Activated B cell treated with CpG ODN at 0.5 μM for 24 hours (primary cell): ENCODE measurements at regions not wholly inside any gene's neighbourhood (a gene's known extent, or its start where the extent isn't known, plus 50 kb on each side); places are given as distances from the start of the nearest gene placed in this dataset.

Experiments used
- ATAC-seq: fragments of 200-7000 bp; cut with Tn5 transposase; one replicate; pipeline ENCODE4 v1.10.0; 2021; ENCODE audit warnings: low read depth, mild to moderate bottlenecking, moderate library complexity
- CTCF ChIA-PET: fragments of 350-600 bp; sonication (Branson Sonifier 250); formaldehyde crosslinking; loops from one replicate; lab custom pipeline; 2021; ENCODE audit warnings: antibody characterized with exemption; lab: Charles Lee
- POLR2A ChIA-PET: fragments of 350-600 bp; sonication (Branson Sonifier 250); formaldehyde crosslinking; loops from one replicate; lab custom pipeline; 2021; ENCODE audit warnings: antibody characterized with exemption; lab: Charles Lee
- DNase-seq: peaks from one replicate; pipeline ENCODE4 v3.0.0; 2022
- H3K27ac Mint-ChIP-seq: one replicate; pipeline ENCODE4 v1.8.0; 2020; ENCODE audit warnings: mixed read lengths
- H3K27me3 Mint-ChIP-seq: one replicate; pipeline ENCODE4 v1.8.0; 2021; ENCODE audit warnings: mixed read lengths
- H3K36me3 Mint-ChIP-seq: one replicate; pipeline ENCODE4 v1.8.0; 2021; ENCODE audit warnings: low read depth, mixed read lengths
- H3K4me1 Mint-ChIP-seq: one replicate; pipeline ENCODE4 v1.8.0; 2021; ENCODE audit warnings: mixed read lengths
- H3K4me3 Mint-ChIP-seq: one replicate; pipeline ENCODE4 v1.8.0; 2020; ENCODE audit warnings: mild to moderate bottlenecking, mixed read lengths
- H3K9me3 Mint-ChIP-seq: one replicate; pipeline ENCODE4 v1.8.0; 2020; ENCODE audit warnings: mixed read lengths
- intact Hi-C: fragments of 100-400 bp; cut with micrococcal nuclease; formaldehyde crosslinking; loops from one replicate; pipeline ENCODE4 v1.15.1; 2024
- TF ChIP-seq, protein P1 (sequence below): fragments of 200-600 bp; IDR thresholded peaks from one replicate; pipeline ENCODE4 v1.8.0; 2022; ENCODE audit warnings: antibody characterized with exemption, mild to moderate bottlenecking

GRCh38 chr21:23886828-23887724 is 1720.2 kb downstream of the MRPL39 start:
- Mint-ChIP-seq H3K4me3 (peak overlapping the region; percentile 86), H3K27me3 (no peaks in the 10 kb centered on the region), H3K36me3 (no peaks in the 10 kb centered on the region), H3K9me3 (no peaks in the 10 kb centered on the region), H3K27ac (peak overlapping the region; percentile 92), H3K4me1 (peaks cover 15% of the 10 kb centered on the region)
- intact Hi-C loops, result loop anchor here (1.0 kb wide), 2 partner anchors 34 to 81 kb away; no protein-coding TSS in a partner anchor
- DNase-seq, result no peak
- peak; percentile 29 for ATAC-seq
- CTCF ChIA-PET, result no interaction called here
- TF ChIP-seq, protein P1, sequence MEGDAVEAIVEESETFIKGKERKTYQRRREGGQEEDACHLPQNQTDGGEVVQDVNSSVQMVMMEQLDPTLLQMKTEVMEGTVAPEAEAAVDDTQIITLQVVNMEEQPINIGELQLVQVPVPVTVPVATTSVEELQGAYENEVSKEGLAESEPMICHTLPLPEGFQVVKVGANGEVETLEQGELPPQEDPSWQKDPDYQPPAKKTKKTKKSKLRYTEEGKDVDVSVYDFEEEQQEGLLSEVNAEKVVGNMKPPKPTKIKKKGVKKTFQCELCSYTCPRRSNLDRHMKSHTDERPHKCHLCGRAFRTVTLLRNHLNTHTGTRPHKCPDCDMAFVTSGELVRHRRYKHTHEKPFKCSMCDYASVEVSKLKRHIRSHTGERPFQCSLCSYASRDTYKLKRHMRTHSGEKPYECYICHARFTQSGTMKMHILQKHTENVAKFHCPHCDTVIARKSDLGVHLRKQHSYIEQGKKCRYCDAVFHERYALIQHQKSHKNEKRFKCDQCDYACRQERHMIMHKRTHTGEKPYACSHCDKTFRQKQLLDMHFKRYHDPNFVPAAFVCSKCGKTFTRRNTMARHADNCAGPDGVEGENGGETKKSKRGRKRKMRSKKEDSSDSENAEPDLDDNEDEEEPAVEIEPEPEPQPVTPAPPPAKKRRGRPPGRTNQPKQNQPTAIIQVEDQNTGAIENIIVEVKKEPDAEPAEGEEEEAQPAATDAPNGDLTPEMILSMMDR, result no peak
- POLR2A ChIA-PET, result no interaction called here

DNA sequence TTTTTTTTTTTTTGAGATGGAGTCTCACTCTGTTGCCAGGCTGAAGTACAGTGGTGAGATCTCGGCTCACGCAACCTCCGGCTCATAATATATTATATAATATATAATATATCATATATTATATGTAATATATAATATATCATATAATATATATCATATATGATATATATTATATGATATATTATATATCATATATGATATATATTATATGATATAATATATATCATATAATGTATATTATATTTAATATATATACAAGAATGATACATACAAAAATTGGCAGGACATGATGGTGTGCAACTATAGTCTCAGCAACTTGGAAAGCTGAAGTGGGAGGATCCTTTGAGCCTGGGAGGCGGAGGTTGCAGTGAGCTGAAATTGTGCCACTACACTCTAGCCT is 1725.5 kb downstream of the MRPL39 start:
- Mint-ChIP-seq H3K36me3 (no peaks in the 10 kb centered on the region), H3K4me3 (no peak overlapping the region), H3K4me1 (no peaks in the 10 kb centered on the region), H3K27me3 (no peaks in the 10 kb centered on the region), H3K9me3 (no peaks in the 10 kb centered on the region), H3K27ac (no peak overlapping the region)
- CTCF ChIA-PET, result no interaction called here
- TF ChIP-seq, protein P1, result no peak
- POLR2A ChIA-PET, result no interaction called here
- intact Hi-C loops, result no loop called here
- no peak for ATAC-seq
- DNase-seq, result no peak

- Mint-ChIP-seq H3K27ac (no peak overlapping the region), H3K4me1 (no peaks in the 10 kb centered on the region), H3K9me3 (no peaks in the 10 kb centered on the region), H3K36me3 (no peaks in the 10 kb centered on the region), H3K4me3 (no peak overlapping the region), H3K27me3 (no peaks in the 10 kb centered on the region)
- POLR2A ChIA-PET, result no interaction called here
- TF ChIP-seq, protein P1, result no peak
- intact Hi-C loops, result no loop called here
- DNase-seq (no peak), ATAC-seq (no peak)
- CTCF ChIA-PET, result no interaction called here
Measured at GRCh38 chr21:23876925-23877558, 1730.2 kb downstream of the MRPL39 start.

- no peaks in the 10 kb centered on the region for H3K9me3 Mint-ChIP-seq
- H3K36me3 Mint-ChIP-seq, result no peaks in the 10 kb centered on the region
Measured at GRCh38 chr21:23874271-23874670, 1733.0 kb downstream of the MRPL39 start.

More at GRCh38 chr21:23874271-23874670, 1733.0 kb downstream of the MRPL39 start:
- no peak overlapping the region for H3K27ac Mint-ChIP-seq
- DNase-seq (no peak), ATAC-seq (no peak)
- no peaks in the 10 kb centered on the region for H3K27me3 Mint-ChIP-seq
- H3K4me1 Mint-ChIP-seq, result no peaks in the 10 kb centered on the region
- CTCF ChIA-PET, result no interaction called here
- TF ChIP-seq, protein P1, result no peak
- no peak overlapping the region for H3K4me3 Mint-ChIP-seq
- POLR2A ChIA-PET, result no interaction called here
- intact Hi-C loops, result no loop called here
